ENCODE measurements at regions not wholly inside any gene's neighbourhood (a gene's known extent, or its start where the extent isn't known, plus 50 kb on each side); places are given as distances from the start of the nearest gene placed in this dataset.
A peak's percentile ranks its signal among the peaks of the same experiment; 100 is the strongest.

DNA sequence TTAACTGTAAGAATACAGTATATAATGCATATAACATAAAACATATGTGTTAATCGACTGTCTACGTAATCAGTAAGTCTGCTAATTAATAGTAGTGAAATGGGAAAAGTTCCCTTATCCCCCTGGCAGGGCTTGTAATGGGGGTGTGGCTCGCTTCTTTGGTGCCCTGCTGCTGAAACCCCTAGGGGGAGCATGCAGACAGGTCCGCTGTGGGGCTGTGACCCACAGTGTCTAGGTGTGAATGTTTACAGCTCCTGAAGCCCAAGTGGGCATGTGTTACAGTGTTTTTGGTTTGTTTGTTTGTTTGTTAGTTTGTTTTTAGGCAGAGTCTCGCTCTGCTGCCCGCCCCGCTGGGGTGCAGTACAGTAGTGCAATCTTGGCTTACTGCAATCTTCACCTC, 495.7 kb downstream of the SHISA9 start:
- no peaks in the 10 kb centered on the region for H3K23me2 ChIP-seq (ENCODE audit: insufficient read length, low read depth, low read length, poor library complexity, severe bottlenecking)
- H3K27ac Mint-ChIP-seq = no peak overlapping the region
- no peaks in the 10 kb centered on the region for H3K27me3 Mint-ChIP-seq (ENCODE audit: low read depth)
- H3K4me3 Mint-ChIP-seq = no peak overlapping the region
- H3K4me1 ChIP-seq (ENCODE audit: insufficient read depth, low read length) = no peaks in the 10 kb centered on the region
- H3K79me1 ChIP-seq (ENCODE audit: insufficient read depth, low read depth, low read length, poor library complexity, severe bottlenecking) = no peaks in the 10 kb centered on the region
- no peak overlapping the region for H2BK5ac ChIP-seq (ENCODE audit: insufficient read length, low read length)
- no peak overlapping the region for H3K18ac ChIP-seq (ENCODE audit: insufficient read length, low read depth, low read length)
- no peaks in the 10 kb centered on the region for H4K20me1 ChIP-seq (ENCODE audit: control insufficient read depth, insufficient read depth, insufficient read length)
- peaks cover 0 to 2% (median 0%) of the 10 kb centered on the region in 3 experiments; a peak in 2 of 7 replicates for H3K36me3 Mint-ChIP-seq (ENCODE audit: insufficient read depth in 1 of 3, low read depth in 3 of 3)
- H3K27ac ChIP-seq (ENCODE audit: insufficient read length, low read depth, low read length) = no peak overlapping the region
- no peak overlapping the region for H3K9ac ChIP-seq (ENCODE audit: extremely low read depth, insufficient read length, low read length)
- no peak overlapping the region for H3T11ph ChIP-seq (ENCODE audit: low read length)
- no peak overlapping the region for H3K14ac ChIP-seq (ENCODE audit: insufficient read depth, low read length)
- H4K8ac ChIP-seq (replicated peaks; ENCODE audit: insufficient read length, low read depth, low read length) = no peak overlapping the region
- TF ChIP-seq, protein P1, sequence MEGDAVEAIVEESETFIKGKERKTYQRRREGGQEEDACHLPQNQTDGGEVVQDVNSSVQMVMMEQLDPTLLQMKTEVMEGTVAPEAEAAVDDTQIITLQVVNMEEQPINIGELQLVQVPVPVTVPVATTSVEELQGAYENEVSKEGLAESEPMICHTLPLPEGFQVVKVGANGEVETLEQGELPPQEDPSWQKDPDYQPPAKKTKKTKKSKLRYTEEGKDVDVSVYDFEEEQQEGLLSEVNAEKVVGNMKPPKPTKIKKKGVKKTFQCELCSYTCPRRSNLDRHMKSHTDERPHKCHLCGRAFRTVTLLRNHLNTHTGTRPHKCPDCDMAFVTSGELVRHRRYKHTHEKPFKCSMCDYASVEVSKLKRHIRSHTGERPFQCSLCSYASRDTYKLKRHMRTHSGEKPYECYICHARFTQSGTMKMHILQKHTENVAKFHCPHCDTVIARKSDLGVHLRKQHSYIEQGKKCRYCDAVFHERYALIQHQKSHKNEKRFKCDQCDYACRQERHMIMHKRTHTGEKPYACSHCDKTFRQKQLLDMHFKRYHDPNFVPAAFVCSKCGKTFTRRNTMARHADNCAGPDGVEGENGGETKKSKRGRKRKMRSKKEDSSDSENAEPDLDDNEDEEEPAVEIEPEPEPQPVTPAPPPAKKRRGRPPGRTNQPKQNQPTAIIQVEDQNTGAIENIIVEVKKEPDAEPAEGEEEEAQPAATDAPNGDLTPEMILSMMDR (conservative IDR thresholded peaks at IDR 0.05) = peak; percentile 55
- H2BK15ac ChIP-seq (ENCODE audit: low read depth, low read length) = no peak overlapping the region
- no peak overlapping the region for H2BK120ac ChIP-seq (ENCODE audit: low read depth, low read length, poor library complexity, severe bottlenecking)
- H2BK20ac ChIP-seq (ENCODE audit: low read depth, low read length, poor library complexity, severe bottlenecking) = no peak overlapping the region
- peak; percentile 34 for DNase-seq
- no peak overlapping the region for H4K5ac ChIP-seq (ENCODE audit: insufficient read length, low read depth, low read length)
- H3K56ac ChIP-seq (ENCODE audit: insufficient read length, low read depth, low read length) = no peak overlapping the region
- peaks cover 0 to 2% of the 10 kb centered on the region in 2 experiments; a peak in 1 of 5 replicates for H3K9me3 Mint-ChIP-seq
- no peak overlapping the region for H3K4me2 ChIP-seq (ENCODE audit: insufficient read depth, insufficient read length, low read length)
- no CpG with 5 or more reads among the region's 7 CpGs for WGBS (ENCODE audit: extremely low coverage, insufficient read length, low lambda C conversion rate)
- H3K23ac ChIP-seq (ENCODE audit: insufficient read length, low read depth, low read length) = no peak overlapping the region
- H2AK5ac ChIP-seq (ENCODE audit: insufficient read length, low read length) = no peak overlapping the region
- H3K4me1 Mint-ChIP-seq = peaks cover 0 to 3% of the 10 kb centered on the region in 2 experiments; a peak in 1 of 4 replicates
- H4K91ac ChIP-seq (ENCODE audit: insufficient read length, low read depth, low read length) = no peak overlapping the region
- no peaks in the 10 kb centered on the region for H3K9me3 ChIP-seq (ENCODE audit: control insufficient read depth, low read depth, low read length)
- H3K4ac ChIP-seq (ENCODE audit: low read depth, low read length) = no peak overlapping the region
- no peaks in the 10 kb centered on the region for H3K27me3 ChIP-seq (ENCODE audit: insufficient read depth, low read length)
- no peak overlapping the region for H2BK12ac ChIP-seq (ENCODE audit: insufficient read length, low read depth, low read length)
- no peak overlapping the region for H2AFZ ChIP-seq (ENCODE audit: low read length)
- H3K79me2 ChIP-seq (ENCODE audit: insufficient read depth, low read length) = no peaks in the 10 kb centered on the region
